Esophagus squamous epithelium (tissue), 5 donors: ENCODE measurements at regions not wholly inside any gene's neighbourhood (a gene's known extent, or its start where the extent isn't known, plus 50 kb on each side); places are given as distances from the start of the nearest gene placed in this dataset.

Experiments used
- DNase-seq: peaks from one replicate; lab custom pipeline; 2025; lab: John Stamatoyannopoulos, UW
- H3K27ac ChIP-seq, 4 donors: fragments of 200-600 bp; sonication (generic); one replicate each; pipeline ENCODE4 v1.5.1; 2016 to 2019; ENCODE audit warnings: mild to moderate bottlenecking in 1 of 4
- H3K27me3 ChIP-seq, 4 donors: fragments of 200-600 bp; sonication (generic); 1 replicate in 3 of 4; 2 replicates in 1 of 4; pipeline versions ENCODE4 v1.5.1 to v1.6.0; 2017 to 2021; ENCODE audit warnings: antibody characterized with exemption in 1 of 4
- H3K36me3 ChIP-seq, 3 donors: fragments of 200-600 bp; sonication (generic); one replicate each; pipeline ENCODE4 v1.5.1; 2016 to 2019
- H3K4me1 ChIP-seq, 3 donors: fragments of 200-600 bp; sonication (generic); one replicate each; pipeline ENCODE4 v1.5.1; 2017 to 2019
- H3K4me3 ChIP-seq, 4 donors: fragments of 200-600 bp; sonication (generic); 1 replicate in 3 of 4; 2 replicates in 1 of 4; pipeline ENCODE4 v1.5.1; 2016 to 2019; ENCODE audit warnings: mild to moderate bottlenecking in 2 of 4, moderate library complexity in 1 of 4
- H3K9me3 ChIP-seq, 3 donors: fragments of 200-600 bp; sonication (generic); one replicate each; pipeline ENCODE4 v1.5.1; 2016 to 2019
- POLR2A ChIP-seq, 4 donors: fragments of 450-650 bp; IDR thresholded peaks; one replicate each; pipeline ENCODE4 v1.6.1; 2017; ENCODE audit warnings: antibody characterized with exemption in 4 of 4, mild to moderate bottlenecking in 4 of 4, moderate library complexity in 3 of 4
- WGBS, 2 donors: methylation state at CpG; one replicate each; pipeline ENCODE4 v1.1.5; 2018; 5-methylcytosine and 5-hydroxymethylcytosine counted together
- intact Hi-C: fragments of 100-400 bp; cut with DNase I; formaldehyde crosslinking; loops from one replicate; pipeline ENCODE4 v1.15.0; 2022
- TF ChIP-seq, protein P1 (sequence below), 6 experiments: fragments of 450-650 bp in 4 of 6; fragments of 200-600 bp in 2 of 6; sonication (generic) in 2 of 6; IDR thresholded peaks; one replicate each; pipeline ENCODE4 v1.5.1; 2016 to 2019; ENCODE audit warnings: antibody characterized with exemption in 6 of 6, mild to moderate bottlenecking in 4 of 6, moderate library complexity in 4 of 6
- donor health status: DM: yes; HTN: yes; CAD: no.

GRCh38 chr13:74765955-74766354 lies 631.8 kb upstream of the KLF12 start:
- H3K27ac ChIP-seq: no peak overlapping the region
- H3K9me3 ChIP-seq: no peaks in the 10 kb centered on the region
- DNase-seq: no peak
- 64 to 75% methylated on average over 5 of the region's 5 CpGs for WGBS, 2 donors
- H3K36me3 ChIP-seq: no peaks in the 10 kb centered on the region
- no peak for TF ChIP-seq POLR2A (IDR thresholded peaks at IDR 0.05)
- TF ChIP-seq, protein P1, sequence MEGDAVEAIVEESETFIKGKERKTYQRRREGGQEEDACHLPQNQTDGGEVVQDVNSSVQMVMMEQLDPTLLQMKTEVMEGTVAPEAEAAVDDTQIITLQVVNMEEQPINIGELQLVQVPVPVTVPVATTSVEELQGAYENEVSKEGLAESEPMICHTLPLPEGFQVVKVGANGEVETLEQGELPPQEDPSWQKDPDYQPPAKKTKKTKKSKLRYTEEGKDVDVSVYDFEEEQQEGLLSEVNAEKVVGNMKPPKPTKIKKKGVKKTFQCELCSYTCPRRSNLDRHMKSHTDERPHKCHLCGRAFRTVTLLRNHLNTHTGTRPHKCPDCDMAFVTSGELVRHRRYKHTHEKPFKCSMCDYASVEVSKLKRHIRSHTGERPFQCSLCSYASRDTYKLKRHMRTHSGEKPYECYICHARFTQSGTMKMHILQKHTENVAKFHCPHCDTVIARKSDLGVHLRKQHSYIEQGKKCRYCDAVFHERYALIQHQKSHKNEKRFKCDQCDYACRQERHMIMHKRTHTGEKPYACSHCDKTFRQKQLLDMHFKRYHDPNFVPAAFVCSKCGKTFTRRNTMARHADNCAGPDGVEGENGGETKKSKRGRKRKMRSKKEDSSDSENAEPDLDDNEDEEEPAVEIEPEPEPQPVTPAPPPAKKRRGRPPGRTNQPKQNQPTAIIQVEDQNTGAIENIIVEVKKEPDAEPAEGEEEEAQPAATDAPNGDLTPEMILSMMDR (IDR thresholded peaks at IDR 0.05): no peak
- H3K27me3 ChIP-seq: no peaks in the 10 kb centered on the region
- H3K4me3 ChIP-seq: no peak overlapping the region
- H3K4me1 ChIP-seq: no peaks in the 10 kb centered on the region
- intact Hi-C loops: no loop called here

- Histone ChIP-seq H3K36me3 (no peaks in the 10 kb centered on the region), H3K4me3 (no peak overlapping the region), H3K27me3 (no peaks in the 10 kb centered on the region), H3K9me3 (no peaks in the 10 kb centered on the region), H3K4me1 (no peaks in the 10 kb centered on the region), H3K27ac (no peak overlapping the region)
- no peak for DNase-seq
- intact Hi-C loops: no loop called here
- 72 to 83% methylated on average over 2 of the region's 2 CpGs for WGBS, 2 donors
- TF ChIP-seq POLR2A (IDR thresholded peaks at IDR 0.05): no peak
- TF ChIP-seq, protein P1 (IDR thresholded peaks at IDR 0.05): no peak
These were observed 627.9 kb upstream of the KLF12 start for GRCh38 chr13:74761801-74762757.

- H3K4me1 ChIP-seq: no peaks in the 10 kb centered on the region
- no peaks in the 10 kb centered on the region for H3K36me3 ChIP-seq
- H3K4me3 ChIP-seq: no peak overlapping the region
- H3K9me3 ChIP-seq: no peaks in the 10 kb centered on the region
- DNase-seq: no peak
- H3K27me3 ChIP-seq: no peaks in the 10 kb centered on the region
- WGBS, 2 donors: 31% methylated on average over 1 of the region's 1 CpG; no CpG with 5 or more reads in 1 of the 2 donors
- TF ChIP-seq POLR2A (IDR thresholded peaks at IDR 0.05): no peak
- TF ChIP-seq, protein P1 (IDR thresholded peaks at IDR 0.05): no peak
- intact Hi-C loops: no loop called here
- no peak overlapping the region for H3K27ac ChIP-seq
These were observed 624.0 kb upstream of the KLF12 start for GRCh38 chr13:74758188-74758587.

GRCh38 chr13:74755065-74755464 lies 620.9 kb upstream of the KLF12 start:
- 72 to 81% methylated on average over 2 of the region's 2 CpGs for WGBS, 2 donors
- H3K9me3 ChIP-seq: no peaks in the 10 kb centered on the region
- H3K27ac ChIP-seq: no peak overlapping the region
- intact Hi-C loops: no loop called here
- no peak overlapping the region for H3K4me3 ChIP-seq
- H3K4me1 ChIP-seq: no peaks in the 10 kb centered on the region
- TF ChIP-seq POLR2A (IDR thresholded peaks at IDR 0.05): no peak
- TF ChIP-seq, protein P1 (IDR thresholded peaks at IDR 0.05): no peak
- no peak for DNase-seq
- H3K36me3 ChIP-seq: no peaks in the 10 kb centered on the region
- H3K27me3 ChIP-seq: no peaks in the 10 kb centered on the region

GRCh38 chr13:74751739-74752138 lies 617.5 kb upstream of the KLF12 start:
- Histone ChIP-seq H3K9me3 (no peaks in the 10 kb centered on the region), H3K4me3 (no peak overlapping the region), H3K27me3 (no peaks in the 10 kb centered on the region), H3K36me3 (no peaks in the 10 kb centered on the region), H3K4me1 (no peaks in the 10 kb centered on the region), H3K27ac (no peak overlapping the region)
- no peak for DNase-seq
- TF ChIP-seq POLR2A (IDR thresholded peaks at IDR 0.05): no peak
- TF ChIP-seq, protein P1 (IDR thresholded peaks at IDR 0.05): no peak
- 80 to 84% methylated on average over 5 of the region's 5 CpGs for WGBS, 2 donors
- intact Hi-C loops: no loop called here
